T-helper 17 cell (primary cell): ENCODE measurements at regions not wholly inside any gene's neighbourhood (a gene's known extent, or its start where the extent isn't known, plus 50 kb on each side); places are given as distances from the start of the nearest gene placed in this dataset.

ENCODE experiments used
- ATAC-seq: fragments of 150-1000 bp; cut with Tn5 transposase; 2 replicates; pipeline ENCODE4 v1.10.0; 2021; ENCODE audit warnings: mild to moderate bottlenecking, moderate library complexity
- DNase-seq, 3 donors: peaks; one replicate each; pipeline versions ENCODE4 v3.0.0 to v3.0.0-alpha.2; 2020 to 2021
- H3K9me3 ChIP-seq: one replicate; pipeline ENCODE4 v1.7.0; 2013; ENCODE audit warnings: low read length, mild to moderate bottlenecking; ENCODE audit not compliant: control insufficient read depth, poor library complexity, severe bottlenecking
- H3K27ac Mint-ChIP-seq: one replicate; pipeline ENCODE4 v1.8.0; 2022; ENCODE audit warnings: mild to moderate bottlenecking, moderate library complexity, mixed read lengths
- H3K27me3 Mint-ChIP-seq: one replicate; pipeline ENCODE4 v1.8.0; 2022; ENCODE audit warnings: mixed read lengths
- H3K36me3 Mint-ChIP-seq: one replicate; pipeline ENCODE4 v1.8.0; 2022; ENCODE audit warnings: low read depth, mixed read lengths
- H3K4me1 Mint-ChIP-seq: one replicate; pipeline ENCODE4 v1.8.0; 2022; ENCODE audit warnings: mild to moderate bottlenecking, mixed read lengths
- H3K4me3 Mint-ChIP-seq: one replicate; pipeline ENCODE4 v1.8.0; 2022; ENCODE audit warnings: mild to moderate bottlenecking, moderate library complexity, mixed read lengths

DNA sequence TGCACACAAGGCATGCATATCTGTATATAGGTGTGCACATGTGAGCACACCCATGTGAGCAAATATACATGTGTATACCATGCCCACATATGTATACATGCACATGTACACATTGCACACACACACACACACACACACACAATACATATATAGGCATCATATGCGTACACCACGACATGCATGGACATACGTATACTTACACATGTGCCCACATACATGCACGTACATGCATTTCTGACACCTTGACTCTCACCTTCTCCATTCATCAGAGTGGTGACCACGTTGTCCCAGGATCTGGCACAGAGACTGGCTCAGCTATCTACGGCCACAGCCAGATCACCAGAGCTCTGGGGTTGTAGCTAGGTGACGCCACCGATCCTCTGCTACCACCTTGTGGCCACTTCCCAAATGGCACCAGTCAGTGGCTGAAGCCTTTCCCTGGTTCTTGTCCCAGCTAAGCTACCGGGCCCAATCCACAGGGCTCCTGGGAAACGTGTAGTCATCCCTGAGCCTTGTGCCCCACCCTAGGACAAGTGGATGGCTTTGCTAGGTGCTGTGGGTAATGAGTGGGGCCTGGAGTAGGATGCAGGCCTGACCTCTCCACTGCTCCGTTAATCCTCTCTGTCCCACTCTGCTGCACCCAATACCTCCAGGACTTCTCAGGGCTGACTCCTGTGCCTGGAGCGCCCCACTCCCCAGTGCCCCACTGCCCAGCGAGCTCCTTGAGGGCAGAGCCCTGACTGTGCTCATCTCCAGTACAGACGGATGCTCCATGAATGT lies 194.4 kb downstream of the RGS3 start:
- H3K36me3 Mint-ChIP-seq, result peaks cover 2% of the 10 kb centered on the region
- no peak overlapping the region for H3K4me3 Mint-ChIP-seq
- DNase-seq (peak; percentile 55 to 72 (median 58)), ATAC-seq (peak; percentile 89)
- peaks cover 41% of the 10 kb centered on the region for H3K27me3 Mint-ChIP-seq
- no peak overlapping the region for H3K27ac Mint-ChIP-seq
- no peaks in the 10 kb centered on the region for H3K9me3 ChIP-seq
- peaks cover 6% of the 10 kb centered on the region for H3K4me1 Mint-ChIP-seq

DNA sequence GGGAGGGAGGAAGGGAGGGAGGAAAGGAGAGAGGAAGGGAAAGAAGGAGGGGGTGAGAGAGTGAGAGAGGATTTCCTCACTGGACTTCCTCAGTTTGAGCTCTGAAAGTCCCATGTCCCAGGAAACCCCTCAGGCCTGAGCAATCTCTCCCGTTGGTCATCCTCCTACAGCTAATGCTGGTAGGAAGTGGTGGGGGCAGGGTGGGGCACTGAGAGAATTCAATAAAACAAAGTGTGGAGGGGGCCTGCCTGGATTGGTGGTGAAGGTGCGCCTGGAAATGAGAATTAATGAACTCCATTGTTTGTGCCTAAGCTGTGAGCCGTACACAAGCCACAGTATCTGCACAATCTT lies 195.0 kb downstream of the RGS3 start:
- H3K9me3 ChIP-seq, result no peaks in the 10 kb centered on the region
- Mint-ChIP-seq H3K4me3 (no peak overlapping the region), H3K27ac (no peak overlapping the region), H3K36me3 (peaks cover 2% of the 10 kb centered on the region), H3K4me1 (peaks cover 6% of the 10 kb centered on the region), H3K27me3 (peaks cover 46% of the 10 kb centered on the region)
- ATAC-seq (no peak), DNase-seq (no peak)

DNA sequence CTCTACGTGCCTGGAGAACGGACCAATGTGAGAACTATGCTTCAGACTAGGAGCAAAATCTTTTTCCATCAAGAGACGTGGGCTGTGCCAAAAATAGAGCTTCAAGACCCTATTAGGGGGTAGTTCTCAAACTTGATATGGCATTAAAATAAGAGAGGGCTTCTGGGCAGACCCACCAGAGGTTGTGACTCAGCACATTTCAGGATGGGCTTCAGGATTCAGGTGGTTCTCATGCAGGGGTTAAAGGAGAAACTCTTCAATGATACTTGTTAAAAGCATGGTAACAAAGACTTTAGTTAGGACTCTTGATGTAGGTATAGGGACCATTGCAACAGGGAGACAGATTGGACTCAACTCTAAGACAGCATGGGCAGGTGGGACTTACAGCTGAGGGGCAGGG lies 195.5 kb downstream of the RGS3 start:
- H3K4me3 Mint-ChIP-seq, result no peak overlapping the region
- no peak overlapping the region for H3K27ac Mint-ChIP-seq
- peaks cover 2% of the 10 kb centered on the region for H3K36me3 Mint-ChIP-seq
- peaks cover 6% of the 10 kb centered on the region for H3K4me1 Mint-ChIP-seq
- DNase-seq (no peak), ATAC-seq (no peak)
- no peaks in the 10 kb centered on the region for H3K9me3 ChIP-seq
- peaks cover 47% of the 10 kb centered on the region for H3K27me3 Mint-ChIP-seq

DNA sequence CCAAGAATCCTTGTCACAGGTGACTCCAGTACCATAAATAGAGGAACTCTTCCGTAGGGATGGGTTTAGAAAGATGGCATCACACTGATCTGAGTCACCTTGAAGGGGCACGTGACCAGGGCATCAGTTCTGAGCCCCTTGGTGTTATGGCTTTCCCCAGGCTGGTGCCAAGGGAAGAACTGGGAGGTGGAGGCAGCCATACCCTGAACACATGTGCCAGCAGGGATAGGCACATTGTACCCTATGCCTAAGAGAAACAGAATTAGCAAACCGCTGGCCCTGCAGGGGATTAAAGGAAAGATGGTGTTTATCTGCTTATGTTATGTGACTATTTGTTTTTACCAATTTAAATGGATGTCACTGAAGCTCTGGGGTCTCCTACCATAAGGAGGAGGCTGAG lies 196.2 kb downstream of the RGS3 start:
- Mint-ChIP-seq H3K27me3 (peaks cover 53% of the 10 kb centered on the region), H3K36me3 (peaks cover 2% of the 10 kb centered on the region), H3K27ac (peak overlapping the region; percentile 34), H3K4me1 (peaks cover 6% of the 10 kb centered on the region), H3K4me3 (no peak overlapping the region)
- ATAC-seq, result no peak
- H3K9me3 ChIP-seq, result no peaks in the 10 kb centered on the region
- no peak for DNase-seq

DNA sequence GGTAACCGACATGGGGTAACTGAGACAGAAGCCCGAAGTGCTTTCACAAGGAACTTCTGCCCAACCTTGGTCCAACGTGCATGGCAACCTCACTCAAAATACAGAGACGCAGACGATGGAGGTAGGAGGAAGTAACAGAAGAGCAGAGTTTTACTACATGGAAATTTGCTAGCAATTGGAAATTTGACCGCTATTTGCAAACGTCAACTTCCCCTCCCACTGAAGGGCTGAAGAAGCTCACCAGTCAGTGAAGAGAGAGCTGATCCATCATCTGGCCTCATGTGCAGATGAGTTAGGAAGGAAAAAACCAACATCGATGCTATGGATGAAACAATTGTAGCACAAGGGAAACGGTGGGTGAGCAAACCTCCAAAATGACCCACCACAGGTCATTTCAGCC lies 196.7 kb downstream of the RGS3 start:
- no peak for DNase-seq
- no peaks in the 10 kb centered on the region for H3K9me3 ChIP-seq
- Mint-ChIP-seq H3K27ac (peak overlapping the region; percentile 34), H3K27me3 (peaks cover 53% of the 10 kb centered on the region), H3K4me3 (no peak overlapping the region), H3K4me1 (peaks cover 6% of the 10 kb centered on the region), H3K36me3 (peaks cover 2% of the 10 kb centered on the region)
- no peak for ATAC-seq

DNA sequence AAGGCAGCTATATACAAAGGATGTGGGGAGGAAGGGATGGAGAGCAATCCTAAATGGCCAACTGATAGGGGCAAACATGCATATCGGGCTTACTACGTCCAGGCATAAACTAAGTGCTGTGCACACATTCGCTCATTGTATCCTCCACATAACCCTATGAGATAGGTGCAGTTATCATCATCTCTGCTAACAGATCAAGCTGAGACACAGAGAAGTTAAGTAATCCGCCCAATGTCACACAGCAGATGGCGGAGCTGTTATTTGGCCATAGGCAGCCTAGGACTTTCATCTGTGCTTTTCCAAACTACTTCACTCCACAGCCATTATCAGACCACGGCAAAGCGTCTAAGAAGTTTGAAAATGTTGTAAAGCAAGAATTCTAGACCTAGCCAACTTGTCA lies 197.5 kb downstream of the RGS3 start:
- DNase-seq, result no peak
- Mint-ChIP-seq H3K27ac (no peak overlapping the region), H3K4me3 (no peak overlapping the region), H3K36me3 (peaks cover 2% of the 10 kb centered on the region), H3K27me3 (peaks cover 60% of the 10 kb centered on the region), H3K4me1 (peaks cover 5% of the 10 kb centered on the region)
- no peaks in the 10 kb centered on the region for H3K9me3 ChIP-seq
- no peak for ATAC-seq

DNA sequence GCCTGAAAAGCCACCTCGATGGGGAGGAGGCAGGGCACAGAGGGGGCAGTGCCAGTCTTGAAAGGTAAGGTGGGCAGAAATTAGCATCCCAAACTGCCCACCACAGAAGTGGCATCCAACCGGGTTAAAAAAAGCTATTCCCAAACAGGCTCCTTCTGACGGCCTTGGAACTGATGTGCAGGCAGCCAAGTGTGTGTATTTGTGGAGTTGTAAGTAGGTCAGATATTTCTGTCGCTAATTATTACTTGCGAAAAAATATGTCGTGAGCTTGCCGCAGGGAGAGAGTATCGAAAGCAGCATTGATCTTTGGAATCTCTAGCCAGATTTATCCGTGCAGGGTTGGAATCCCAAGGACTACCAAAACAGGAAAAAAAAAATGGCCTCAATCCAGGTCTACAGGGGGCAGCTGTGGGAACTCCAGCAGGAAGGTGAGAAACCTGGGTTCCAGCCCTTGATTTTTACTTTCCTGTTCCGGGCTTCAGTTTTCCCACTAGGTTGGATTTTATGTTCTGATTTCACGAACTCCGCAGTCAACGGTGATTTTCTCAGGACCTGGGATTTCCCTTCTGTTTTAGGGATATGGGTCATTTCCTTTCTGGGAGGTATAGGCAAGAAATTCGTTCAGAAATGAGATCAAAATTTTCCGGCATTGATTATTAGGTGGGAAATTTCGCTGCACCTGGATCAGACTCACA lies 200.8 kb downstream of the RGS3 start:
- no peaks in the 10 kb centered on the region for H3K9me3 ChIP-seq
- Mint-ChIP-seq H3K4me1 (peaks cover 7% of the 10 kb centered on the region), H3K27ac (no peak overlapping the region), H3K36me3 (peaks cover 2% of the 10 kb centered on the region), H3K27me3 (peaks cover 54% of the 10 kb centered on the region), H3K4me3 (no peak overlapping the region)
- no peak for ATAC-seq
- no peak for DNase-seq

DNA sequence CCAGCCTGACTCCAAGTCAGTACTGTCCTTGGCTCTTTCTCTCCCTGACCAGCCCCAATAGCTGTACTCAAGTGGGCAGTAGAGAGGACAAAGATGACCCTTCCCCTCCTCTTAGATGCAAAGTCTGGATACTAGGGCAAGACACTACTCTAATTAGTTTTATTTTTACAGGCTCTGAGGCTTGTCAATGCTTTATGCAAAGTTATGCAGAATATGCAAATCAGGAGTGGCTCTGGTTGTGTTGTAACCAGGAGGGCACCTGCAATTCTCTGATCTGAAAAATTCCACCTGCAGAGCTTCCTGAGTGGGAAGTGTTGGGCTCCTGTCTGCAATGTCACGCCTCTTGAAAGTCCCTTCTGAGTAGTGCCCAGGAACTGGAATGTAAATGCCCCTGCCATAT lies 201.5 kb downstream of the RGS3 start:
- DNase-seq, result no peak

DNA sequence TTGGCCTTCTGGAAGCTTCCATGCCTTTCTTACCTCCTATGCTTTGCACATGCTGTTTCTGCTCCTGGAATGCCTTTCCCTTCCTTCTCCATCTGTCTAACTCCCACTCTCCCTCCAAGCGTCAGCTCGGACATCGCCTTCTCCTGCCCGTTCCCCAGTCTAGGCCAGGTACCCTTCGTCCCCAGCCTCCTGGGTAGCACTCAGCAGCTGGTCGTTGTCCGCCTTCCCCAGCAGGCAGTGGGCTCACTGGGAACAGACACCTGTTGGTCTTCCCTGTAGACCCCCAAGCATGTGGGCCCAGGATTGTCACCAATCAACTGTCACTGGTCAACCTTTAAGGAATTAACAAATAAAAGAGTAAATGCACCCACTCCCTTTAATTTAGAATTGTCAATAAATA lies 202.2 kb downstream of the RGS3 start:
- Mint-ChIP-seq H3K27ac (no peak overlapping the region), H3K4me1 (peaks cover 12% of the 10 kb centered on the region), H3K36me3 (no peaks in the 10 kb centered on the region), H3K27me3 (peaks cover 40% of the 10 kb centered on the region), H3K4me3 (no peak overlapping the region)
- no peaks in the 10 kb centered on the region for H3K9me3 ChIP-seq
- ATAC-seq (no peak), DNase-seq (no peak)

More for the DNA sequence above, 201.5 kb downstream of the RGS3 start:
- Mint-ChIP-seq H3K36me3 (peaks cover 2% of the 10 kb centered on the region), H3K4me3 (no peak overlapping the region), H3K27ac (no peak overlapping the region), H3K4me1 (peaks cover 8% of the 10 kb centered on the region), H3K27me3 (peaks cover 47% of the 10 kb centered on the region)
- no peak for ATAC-seq
- H3K9me3 ChIP-seq, result no peaks in the 10 kb centered on the region

DNA sequence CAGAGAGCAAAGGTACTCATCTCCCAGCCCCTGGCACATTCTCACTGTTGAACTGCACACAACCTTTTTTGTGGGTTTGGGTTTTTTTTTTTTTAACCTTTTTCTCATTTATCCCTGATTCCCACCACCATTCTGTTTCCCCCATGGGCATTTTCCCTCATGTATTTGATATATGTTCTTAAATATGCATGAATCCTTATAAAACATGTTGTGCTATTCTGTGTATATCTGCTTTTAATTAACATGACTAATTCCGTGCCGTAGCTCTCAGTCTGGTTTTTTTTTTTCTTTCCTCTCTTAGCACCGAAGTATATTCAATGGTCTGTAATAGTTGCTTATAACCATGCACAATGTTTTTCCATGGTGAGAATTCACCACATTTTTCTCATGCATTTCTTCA lies 204.5 kb downstream of the RGS3 start:
- H3K9me3 ChIP-seq, result no peaks in the 10 kb centered on the region
- H3K27ac Mint-ChIP-seq, result no peak overlapping the region
- H3K36me3 Mint-ChIP-seq, result no peaks in the 10 kb centered on the region
- H3K27me3 Mint-ChIP-seq, result peaks cover 43% of the 10 kb centered on the region
- H3K4me1 Mint-ChIP-seq, result peaks cover 13% of the 10 kb centered on the region
- H3K4me3 Mint-ChIP-seq, result no peak overlapping the region
- DNase-seq (no peak), ATAC-seq (no peak)

DNA sequence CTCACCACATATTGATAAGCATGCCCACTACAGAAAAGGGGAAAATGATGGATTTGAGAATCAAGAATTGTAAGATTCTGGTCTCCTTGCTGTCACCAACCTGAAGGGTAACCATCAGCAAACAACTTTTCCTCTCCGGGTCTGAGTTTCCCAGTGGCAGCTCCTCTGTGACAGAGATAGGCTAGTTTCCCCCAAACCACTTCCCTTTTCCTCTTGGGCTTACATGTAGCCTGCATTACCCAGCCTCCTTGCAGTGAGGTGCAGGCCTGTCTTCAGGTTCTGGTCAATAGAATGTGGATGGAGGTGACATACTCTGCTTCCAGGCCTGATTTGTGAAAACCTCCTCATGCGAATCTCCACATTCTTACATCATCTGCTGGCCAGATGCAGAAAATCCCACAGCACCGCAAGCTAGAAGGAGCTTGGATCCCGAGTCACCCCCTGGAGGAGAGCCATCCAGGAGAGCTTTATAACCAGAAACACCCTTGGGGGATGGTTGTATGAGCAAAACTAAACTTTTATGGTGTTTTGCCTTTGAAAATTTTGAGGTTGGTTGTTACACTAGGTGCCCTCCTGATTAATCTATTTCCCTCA lies 206.1 kb downstream of the RGS3 start:
- no peak overlapping the region for H3K27ac Mint-ChIP-seq
- H3K36me3 Mint-ChIP-seq, result peaks cover 3% of the 10 kb centered on the region
- H3K27me3 Mint-ChIP-seq, result peaks cover 45% of the 10 kb centered on the region
- H3K4me1 Mint-ChIP-seq, result peaks cover 15% of the 10 kb centered on the region
- DNase-seq, result no peak
- no peak overlapping the region for H3K4me3 Mint-ChIP-seq
- no peaks in the 10 kb centered on the region for H3K9me3 ChIP-seq
- ATAC-seq, result no peak

DNA sequence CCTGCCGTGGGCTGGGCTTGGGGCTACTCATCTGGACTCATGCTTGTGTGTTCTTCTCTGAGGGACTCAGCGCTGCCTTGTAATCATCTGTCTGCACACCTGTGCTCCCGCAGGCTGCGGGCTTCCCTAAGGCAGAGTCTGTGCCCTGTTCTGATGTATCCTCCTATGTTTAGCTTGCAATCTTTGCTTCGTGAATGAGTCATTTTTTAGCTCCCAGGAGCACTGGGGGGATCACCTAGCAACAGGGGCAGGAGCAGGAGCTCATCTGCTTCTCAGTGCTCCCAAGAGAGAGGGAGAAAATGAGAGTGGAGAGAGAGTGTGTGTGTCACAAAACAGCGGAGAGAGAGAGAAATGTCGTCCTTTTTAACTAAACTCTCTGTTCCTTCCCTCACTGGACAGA lies 202.4 kb upstream of the ZNF618 start:
- ATAC-seq, result no peak
- Mint-ChIP-seq H3K27ac (no peak overlapping the region), H3K4me1 (peaks cover 8% of the 10 kb centered on the region)

DNA sequence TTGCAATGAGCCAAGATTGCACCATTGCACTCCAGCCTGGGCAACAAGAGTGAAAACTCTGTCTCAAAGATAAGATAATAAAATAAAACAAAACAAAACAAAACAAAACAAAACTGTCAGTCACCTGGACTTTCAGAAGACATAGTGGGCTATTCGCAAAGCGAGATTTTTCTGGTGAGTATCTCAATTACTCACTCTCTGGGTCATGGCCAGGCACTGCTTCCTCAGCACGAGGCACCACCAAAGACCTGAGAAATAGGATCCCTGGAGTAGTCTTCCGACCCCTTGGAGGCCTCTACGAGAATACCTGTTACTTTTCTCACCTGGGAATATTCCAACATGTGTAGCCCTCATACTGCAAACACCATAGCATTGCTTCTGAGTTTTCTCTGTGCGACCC lies 201.7 kb upstream of the ZNF618 start:
- DNase-seq (no peak), ATAC-seq (no peak)
- H3K9me3 ChIP-seq, result no peaks in the 10 kb centered on the region
- Mint-ChIP-seq H3K27ac (no peak overlapping the region), H3K27me3 (peaks cover 67% of the 10 kb centered on the region), H3K4me3 (no peak overlapping the region), H3K36me3 (peaks cover 7% of the 10 kb centered on the region), H3K4me1 (peaks cover 8% of the 10 kb centered on the region)

More for the DNA sequence above, 202.4 kb upstream of the ZNF618 start:
- H3K9me3 ChIP-seq, result no peaks in the 10 kb centered on the region
- Mint-ChIP-seq H3K4me3 (no peak overlapping the region), H3K27me3 (peaks cover 63% of the 10 kb centered on the region), H3K36me3 (peaks cover 7% of the 10 kb centered on the region)
- no peak for DNase-seq
